ENCODE measurements at regions not wholly inside any gene's neighbourhood (a gene's known extent, or its start where the extent isn't known, plus 50 kb on each side); places are given as distances from the start of the nearest gene placed in this dataset.

DNA sequence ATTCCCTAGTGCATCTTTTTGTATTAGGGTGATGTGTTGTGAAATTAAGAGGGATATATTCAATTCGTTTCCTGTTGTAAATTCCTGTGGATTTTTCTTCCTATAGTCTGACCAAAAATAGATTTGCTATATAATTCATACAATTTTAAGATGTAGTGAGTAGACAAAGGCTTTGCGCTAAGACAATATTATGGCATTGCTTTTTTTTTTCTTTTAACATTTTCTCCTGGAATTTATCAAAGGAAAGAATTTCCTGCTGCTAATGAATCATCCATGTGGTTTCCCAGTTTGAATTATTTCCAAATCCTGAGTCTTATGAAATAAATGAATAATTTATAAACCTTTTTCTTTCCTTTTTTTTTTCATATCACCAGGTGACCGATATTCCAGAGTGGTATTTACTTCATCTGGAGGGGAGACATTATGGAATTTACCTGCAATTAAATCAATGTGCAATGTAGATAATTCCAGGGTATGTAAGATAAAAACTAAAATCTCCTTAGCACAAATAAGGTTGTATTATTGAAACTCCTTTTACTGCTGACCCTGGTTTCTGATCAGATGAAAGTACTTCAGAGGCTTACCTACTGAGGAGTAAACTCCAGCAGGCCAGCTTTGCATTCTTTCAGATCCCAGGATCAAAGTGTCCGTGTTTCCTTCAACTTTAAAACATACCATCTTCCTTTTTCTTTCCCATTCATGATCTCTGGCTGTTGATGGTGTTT is 148.4 kb downstream of the TLR5 start:
- dilution Hi-C loops (cut with HindIII; ENCODE audit: low sequenced_read_pairs, unreplicated experiment) = no loop called here
- Histone ChIP-seq H2BK20ac (ENCODE audit: low read depth, low read length) (no peak overlapping the region; the same call in 1 of the 2 replicates), H4K8ac (ENCODE audit: low read depth in 2 of 2, low read length in 2 of 2) (no peak overlapping the region), H2BK15ac (ENCODE audit: low read depth, low read length) (no peak overlapping the region; the same call in 2 of the 3 replicates), H2BK5ac (ENCODE audit: low read depth, low read length, poor library complexity, severe bottlenecking) (no peak overlapping the region), H4K20me1 (ENCODE audit: insufficient read depth, low read length) (no peaks in the 10 kb centered on the region), H3K4me3 (ENCODE audit: insufficient read depth, low read depth, low read length) (no peak overlapping the region), H4K91ac (ENCODE audit: insufficient read depth, low read depth, low read length) (no peak overlapping the region), H3K14ac (replicated peaks; ENCODE audit: low read depth, low read length) (no peak overlapping the region), H3K4me1 (ENCODE audit: control insufficient read depth, insufficient read depth, low read length) (peaks cover 5% of the 10 kb centered on the region), H3K79me1 (ENCODE audit: low read depth in 1 of 2, low read length in 2 of 2) (no peaks in the 10 kb centered on the region), H2AK5ac (ENCODE audit: low read depth, low read length) (no peak overlapping the region), H2BK120ac (ENCODE audit: low read depth, low read length) (no peak overlapping the region), H3K4me2 (ENCODE audit: low read depth, low read length) (peak overlapping the region; percentile 31; the same call in 1 of the 2 replicates), H3K27ac (ENCODE audit: insufficient read depth, low read length) (no peak overlapping the region), H3K4ac (ENCODE audit: low read depth, low read length) (no peak overlapping the region), H3K23ac (ENCODE audit: low read depth, low read length) (no peak overlapping the region), H3K27me3 (ENCODE audit: control insufficient read depth, insufficient read depth, low read length) (no peaks in the 10 kb centered on the region), H3K56ac (ENCODE audit: extremely low read depth, insufficient read depth, low read length) (no peak overlapping the region), H3K18ac (ENCODE audit: low read depth, low read length) (peak overlapping the region; percentile 59; the same call in 1 of the 2 replicates), H3K9me3 (ENCODE audit: control insufficient read depth, insufficient read depth, low read length) (no peaks in the 10 kb centered on the region), H3K9ac (ENCODE audit: low read depth, low read length) (no peak overlapping the region), H4K5ac (ENCODE audit: low read depth, low read length) (no peak overlapping the region), H2AFZ (replicated peaks; ENCODE audit: low read length, poor library complexity) (no peak overlapping the region), H3K36me3 (ENCODE audit: control insufficient read depth, insufficient read depth, low read length) (no peaks in the 10 kb centered on the region), H2AK9ac (replicated peaks; ENCODE audit: low read depth, low read length, poor library complexity) (no peak overlapping the region), H3K9me1 (ENCODE audit: insufficient read depth, low read length) (no peaks in the 10 kb centered on the region)
- no CpG with 5 or more reads among the region's 4 CpGs for WGBS, 2 experiments (ENCODE audit: extremely low coverage in 2 of 2, insufficient read length in 1 of 2)
- ChIA-PET CTCF (no interaction called here), POLR2A (ENCODE audit: unreplicated experiment) (no interaction called here)
- TF ChIP-seq CTCF (conservative IDR thresholded peaks at IDR 0.05; ENCODE audit: low read depth, low read length) (no peak), CEBPB (IDR thresholded peaks at IDR 0.05; ENCODE audit: low read depth, low read length) (peak; percentile 27; the same call in 1 of the 2 replicates)
- DNase-seq (peak; percentile 73), ATAC-seq (ENCODE audit: low read depth) (peak; percentile 21; the same call in 1 of the 2 replicates)
- in situ Hi-C loops (cut with MboI; ENCODE audit: low sequenced_read_pairs) = no loop called here
- no TSS peak for BruUV-seq (replicated peaks)
- intact Hi-C loops (cut with micrococcal nuclease) = no loop called here
